Neural cell (in vitro differentiated cells): ENCODE measurements at regions not wholly inside any gene's neighbourhood (a gene's known extent, or its start where the extent isn't known, plus 50 kb on each side); places are given as distances from the start of the nearest gene placed in this dataset.

Source experiments
- H2AFZ ChIP-seq: fragments of 200-600, 300-800 bp; sonication (generic), shearing (Covaris generic); 2 replicates; pipeline ENCODE4 v1.6.0; 2014; ENCODE audit warnings: low read depth, mild to moderate bottlenecking, antibody characterized with exemption, low read length, moderate library complexity
- H3F3A ChIP-seq: fragments of 200-600 bp; shearing (Covaris generic); 2 replicates; pipeline ENCODE4 v1.6.1; 2016; ENCODE audit warnings: mild to moderate bottlenecking, moderate library complexity, mixed read lengths, antibody characterized with exemption, low read length; ENCODE audit not compliant: insufficient read depth, poor library complexity, severe bottlenecking
- H3K27ac ChIP-seq: fragments of 200-600, 300-800 bp; sonication (generic), shearing (Covaris generic); 2 replicates; pipeline ENCODE4 v1.5.1; 2014; ENCODE audit warnings: mild to moderate bottlenecking, low read length, moderate library complexity
- H3K27me3 ChIP-seq: fragments of 300-800, 200-600 bp; sonication (generic), shearing (Covaris generic); 2 replicates; pipeline ENCODE4 v1.6.0; 2014; ENCODE audit warnings: mild to moderate bottlenecking, low read depth, low read length, moderate library complexity; ENCODE audit not compliant: insufficient read depth
- H3K36me3 ChIP-seq: fragments of 300-800, 200-600 bp; sonication (generic), shearing (Covaris generic); 2 replicates; pipeline ENCODE4 v1.5.1; 2014; ENCODE audit warnings: mild to moderate bottlenecking, antibody characterized with exemption, low read length, moderate library complexity; ENCODE audit not compliant: insufficient read depth
- H3K4me2 ChIP-seq: fragments of 300-800, 200-600 bp; sonication (generic), shearing (Covaris generic); 2 replicates; pipeline ENCODE4 v1.6.0; 2014; ENCODE audit warnings: mild to moderate bottlenecking, low read length
- H3K4me3 ChIP-seq: fragments of 300-800, 200-600 bp; sonication (generic), shearing (Covaris generic); 2 replicates; pipeline ENCODE4 v1.5.1; 2014; ENCODE audit warnings: mild to moderate bottlenecking, low read length, moderate library complexity
- H3K79me2 ChIP-seq: fragments of 200-600 bp; shearing (Covaris generic); replicated peaks from 2 replicates; pipeline ENCODE4 v1.6.0; 2014; ENCODE audit warnings: mild to moderate bottlenecking, low read length, moderate library complexity; ENCODE audit not compliant: insufficient read depth
- H3K9ac ChIP-seq: fragments of 300-800, 200-600 bp; sonication (generic), shearing (Covaris generic); 2 replicates; pipeline ENCODE4 v1.6.1; 2016; ENCODE audit warnings: mild to moderate bottlenecking, low read length, mixed read lengths
- H3K9me2 ChIP-seq: fragments of 200-600 bp; shearing (Covaris generic); 2 replicates; pipeline ENCODE4 v1.6.1; 2016; ENCODE audit warnings: mild to moderate bottlenecking, low read length, mixed read lengths; ENCODE audit not compliant: insufficient read depth
- H3K9me3 ChIP-seq: fragments of 200-600, 300-800 bp; sonication (generic), shearing (Covaris generic); 2 replicates; pipeline ENCODE4 v1.6.1; 2016; ENCODE audit warnings: mild to moderate bottlenecking, mixed run types, low read length, moderate library complexity, mixed read lengths
- H4K20me1 ChIP-seq: fragments of 200-600 bp; shearing (Covaris generic); 2 replicates; pipeline ENCODE4 v1.6.1; 2016; ENCODE audit warnings: mild to moderate bottlenecking, mixed run types; ENCODE audit not compliant: insufficient read depth
- EP300 ChIP-seq: fragments of 450-650 bp; conservative IDR thresholded peaks from 2 replicates; pipeline ENCODE4 v1.6.1; 2014; ENCODE audit warnings: antibody characterized with exemption, mild to moderate bottlenecking, moderate library complexity; ENCODE audit not compliant: poor library complexity, severe bottlenecking
- EZH2 ChIP-seq: fragments of 200-600, 300-800 bp; shearing (Covaris generic), sonication (generic); IDR thresholded peaks from 2 replicates; pipeline ENCODE4 v1.6.1; 2014; ENCODE audit warnings: antibody characterized with exemption, low read length, borderline replicate concordance, mild to moderate bottlenecking; ENCODE audit not compliant: insufficient read depth, poor library complexity, severe bottlenecking
- MXI1 ChIP-seq: fragments of 450-650 bp; conservative IDR thresholded peaks from 2 replicates; pipeline ENCODE4 v1.6.1; 2014; ENCODE audit warnings: antibody characterized with exemption, mild to moderate bottlenecking; ENCODE audit not compliant: poor library complexity, severe bottlenecking
- POLR2AphosphoS5 ChIP-seq: IDR thresholded peaks from 2 replicates; pipeline ENCODE4 v1.6.1; 2012
- RAD21 ChIP-seq: fragments of 450-650 bp; conservative IDR thresholded peaks from 2 replicates; pipeline ENCODE4 v1.6.1; 2014; ENCODE audit warnings: antibody characterized with exemption, mild to moderate bottlenecking, moderate library complexity
- SMC3 ChIP-seq: fragments of 450-650 bp; conservative IDR thresholded peaks from 2 replicates; pipeline ENCODE4 v1.6.1; 2014; ENCODE audit warnings: antibody characterized with exemption, mild to moderate bottlenecking, moderate library complexity; ENCODE audit not compliant: poor library complexity
- TAF1 ChIP-seq: IDR thresholded peaks from 2 replicates; pipeline ENCODE4 v1.6.1; 2012; ENCODE audit warnings: low read depth
- TF ChIP-seq, protein P1 (sequence below): IDR thresholded peaks from 2 replicates; pipeline ENCODE4 v1.6.1; 2012; ENCODE audit warnings: borderline replicate concordance
- TF ChIP-seq, protein P2 (sequence below): fragments of 450-650 bp; IDR thresholded peaks from 2 replicates; pipeline ENCODE4 v1.5.1; 2014; ENCODE audit warnings: antibody characterized with exemption, mild to moderate bottlenecking, moderate library complexity; ENCODE audit not compliant: poor library complexity, severe bottlenecking

DNA sequence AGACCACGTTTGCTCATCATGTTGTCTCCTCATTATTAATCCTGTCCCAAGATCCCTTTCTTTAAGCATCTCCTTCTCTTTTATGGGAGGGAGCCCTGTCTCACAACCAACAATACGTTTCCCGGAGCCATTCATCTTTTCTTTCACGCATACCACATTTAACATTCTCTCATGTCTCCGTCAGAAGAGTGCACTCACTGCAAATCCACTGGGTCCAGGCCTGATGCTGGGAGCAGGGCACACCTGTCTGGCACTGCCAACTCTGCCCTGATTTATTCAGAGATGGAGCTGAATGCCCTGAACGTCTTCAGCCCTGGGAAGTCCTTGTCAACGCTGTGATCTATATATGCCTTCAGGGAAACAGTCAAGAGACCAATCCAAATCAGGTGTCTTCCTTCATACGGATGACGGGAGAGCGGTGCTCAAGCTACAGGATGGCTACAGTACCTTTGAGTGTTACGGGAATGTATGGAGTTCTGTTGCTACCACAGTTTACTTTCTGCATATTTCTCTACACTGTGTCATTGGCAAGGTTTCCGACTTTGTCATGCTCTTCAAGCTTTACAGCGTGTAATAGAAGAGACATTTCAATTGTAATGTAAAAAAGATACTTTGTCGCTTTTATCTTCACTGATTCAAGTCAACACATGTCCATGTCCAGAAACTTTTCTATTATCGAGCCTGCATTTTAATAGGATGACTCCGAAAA is 140.4 kb upstream of the SLITRK2 start:
- no peaks in the 10 kb centered on the region for H3K9me2 ChIP-seq
- TF ChIP-seq EP300: no peak
- no peak for TF ChIP-seq MXI1
- no peak for TF ChIP-seq EZH2
- no peak for TF ChIP-seq POLR2AphosphoS5
- TF ChIP-seq, protein P1, sequence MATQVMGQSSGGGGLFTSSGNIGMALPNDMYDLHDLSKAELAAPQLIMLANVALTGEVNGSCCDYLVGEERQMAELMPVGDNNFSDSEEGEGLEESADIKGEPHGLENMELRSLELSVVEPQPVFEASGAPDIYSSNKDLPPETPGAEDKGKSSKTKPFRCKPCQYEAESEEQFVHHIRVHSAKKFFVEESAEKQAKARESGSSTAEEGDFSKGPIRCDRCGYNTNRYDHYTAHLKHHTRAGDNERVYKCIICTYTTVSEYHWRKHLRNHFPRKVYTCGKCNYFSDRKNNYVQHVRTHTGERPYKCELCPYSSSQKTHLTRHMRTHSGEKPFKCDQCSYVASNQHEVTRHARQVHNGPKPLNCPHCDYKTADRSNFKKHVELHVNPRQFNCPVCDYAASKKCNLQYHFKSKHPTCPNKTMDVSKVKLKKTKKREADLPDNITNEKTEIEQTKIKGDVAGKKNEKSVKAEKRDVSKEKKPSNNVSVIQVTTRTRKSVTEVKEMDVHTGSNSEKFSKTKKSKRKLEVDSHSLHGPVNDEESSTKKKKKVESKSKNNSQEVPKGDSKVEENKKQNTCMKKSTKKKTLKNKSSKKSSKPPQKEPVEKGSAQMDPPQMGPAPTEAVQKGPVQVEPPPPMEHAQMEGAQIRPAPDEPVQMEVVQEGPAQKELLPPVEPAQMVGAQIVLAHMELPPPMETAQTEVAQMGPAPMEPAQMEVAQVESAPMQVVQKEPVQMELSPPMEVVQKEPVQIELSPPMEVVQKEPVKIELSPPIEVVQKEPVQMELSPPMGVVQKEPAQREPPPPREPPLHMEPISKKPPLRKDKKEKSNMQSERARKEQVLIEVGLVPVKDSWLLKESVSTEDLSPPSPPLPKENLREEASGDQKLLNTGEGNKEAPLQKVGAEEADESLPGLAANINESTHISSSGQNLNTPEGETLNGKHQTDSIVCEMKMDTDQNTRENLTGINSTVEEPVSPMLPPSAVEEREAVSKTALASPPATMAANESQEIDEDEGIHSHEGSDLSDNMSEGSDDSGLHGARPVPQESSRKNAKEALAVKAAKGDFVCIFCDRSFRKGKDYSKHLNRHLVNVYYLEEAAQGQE: no peak
- TF ChIP-seq, protein P2, sequence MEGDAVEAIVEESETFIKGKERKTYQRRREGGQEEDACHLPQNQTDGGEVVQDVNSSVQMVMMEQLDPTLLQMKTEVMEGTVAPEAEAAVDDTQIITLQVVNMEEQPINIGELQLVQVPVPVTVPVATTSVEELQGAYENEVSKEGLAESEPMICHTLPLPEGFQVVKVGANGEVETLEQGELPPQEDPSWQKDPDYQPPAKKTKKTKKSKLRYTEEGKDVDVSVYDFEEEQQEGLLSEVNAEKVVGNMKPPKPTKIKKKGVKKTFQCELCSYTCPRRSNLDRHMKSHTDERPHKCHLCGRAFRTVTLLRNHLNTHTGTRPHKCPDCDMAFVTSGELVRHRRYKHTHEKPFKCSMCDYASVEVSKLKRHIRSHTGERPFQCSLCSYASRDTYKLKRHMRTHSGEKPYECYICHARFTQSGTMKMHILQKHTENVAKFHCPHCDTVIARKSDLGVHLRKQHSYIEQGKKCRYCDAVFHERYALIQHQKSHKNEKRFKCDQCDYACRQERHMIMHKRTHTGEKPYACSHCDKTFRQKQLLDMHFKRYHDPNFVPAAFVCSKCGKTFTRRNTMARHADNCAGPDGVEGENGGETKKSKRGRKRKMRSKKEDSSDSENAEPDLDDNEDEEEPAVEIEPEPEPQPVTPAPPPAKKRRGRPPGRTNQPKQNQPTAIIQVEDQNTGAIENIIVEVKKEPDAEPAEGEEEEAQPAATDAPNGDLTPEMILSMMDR: no peak
- TF ChIP-seq RAD21: no peak
- no peak for TF ChIP-seq TAF1
- TF ChIP-seq SMC3: no peak

DNA sequence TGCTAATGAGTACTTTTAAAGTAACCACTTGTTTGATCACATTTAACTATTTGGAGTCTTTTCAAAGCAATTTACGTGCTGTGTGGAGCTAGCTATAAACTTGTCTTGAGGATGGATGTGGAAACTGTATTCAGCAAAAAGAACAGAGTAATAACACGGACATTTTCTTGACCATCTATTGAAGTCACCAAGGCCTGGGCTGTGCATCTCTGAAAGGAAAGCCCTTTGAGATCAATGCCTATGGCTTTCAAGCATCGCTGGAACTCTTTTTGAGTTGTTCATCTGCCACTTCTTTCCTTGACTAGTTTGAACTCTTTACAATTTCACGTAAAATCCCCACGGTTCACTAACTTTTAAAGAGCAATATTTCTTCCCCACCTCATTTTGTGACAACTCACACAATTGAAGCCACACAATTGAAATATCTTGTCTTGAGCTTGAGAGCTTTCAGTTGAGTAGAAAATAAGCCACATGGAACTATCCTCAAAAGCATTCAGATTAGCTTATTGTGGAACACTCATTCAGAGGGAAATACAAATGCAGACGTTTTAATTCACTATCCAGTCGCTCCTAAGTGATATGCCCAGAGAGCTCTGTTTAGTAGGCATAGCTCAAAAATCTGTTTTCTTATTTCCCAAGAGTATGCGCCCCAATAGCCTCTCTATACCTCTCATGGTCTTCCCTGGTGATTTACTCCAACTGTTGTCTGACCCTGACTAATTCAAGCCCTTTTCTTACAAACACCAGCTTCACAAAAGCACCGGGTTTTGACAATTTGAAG is 134.9 kb upstream of the SLITRK2 start:
- Histone ChIP-seq H4K20me1 (no peaks in the 10 kb centered on the region), H3K36me3 (no peaks in the 10 kb centered on the region)

More for the DNA sequence above, 140.4 kb upstream of the SLITRK2 start:
- Histone ChIP-seq H3F3A (no peaks in the 10 kb centered on the region), H3K9me3 (no peaks in the 10 kb centered on the region), H3K9ac (no peak overlapping the region), H3K27ac (no peak overlapping the region), H3K27me3 (no peaks in the 10 kb centered on the region), H4K20me1 (no peaks in the 10 kb centered on the region), H3K79me2 (no peaks in the 10 kb centered on the region), H2AFZ (no peak overlapping the region), H3K4me2 (no peak overlapping the region), H3K4me3 (no peak overlapping the region), H3K36me3 (no peaks in the 10 kb centered on the region)

More for the DNA sequence above, 134.9 kb upstream of the SLITRK2 start:
- TF ChIP-seq POLR2AphosphoS5: no peak
- TF ChIP-seq RAD21: no peak
- TF ChIP-seq SMC3: no peak
- TF ChIP-seq TAF1: no peak
- TF ChIP-seq, protein P1: no peak
- no peak for TF ChIP-seq EP300
- TF ChIP-seq, protein P2: no peak
- TF ChIP-seq EZH2: no peak
- TF ChIP-seq MXI1: no peak
- Histone ChIP-seq H3F3A (no peaks in the 10 kb centered on the region), H3K4me3 (no peak overlapping the region), H3K9me2 (no peaks in the 10 kb centered on the region), H3K27ac (no peak overlapping the region), H3K4me2 (no peak overlapping the region), H3K9me3 (no peaks in the 10 kb centered on the region), H3K9ac (no peak overlapping the region), H2AFZ (no peak overlapping the region), H3K27me3 (no peaks in the 10 kb centered on the region), H3K79me2 (no peaks in the 10 kb centered on the region)
